ENCODE measurements at regions not wholly inside any gene's neighbourhood (a gene's known extent, or its start where the extent isn't known, plus 50 kb on each side); places are given as distances from the start of the nearest gene placed in this dataset.
A peak's percentile ranks its signal among the peaks of the same experiment; 100 is the strongest.

DNA sequence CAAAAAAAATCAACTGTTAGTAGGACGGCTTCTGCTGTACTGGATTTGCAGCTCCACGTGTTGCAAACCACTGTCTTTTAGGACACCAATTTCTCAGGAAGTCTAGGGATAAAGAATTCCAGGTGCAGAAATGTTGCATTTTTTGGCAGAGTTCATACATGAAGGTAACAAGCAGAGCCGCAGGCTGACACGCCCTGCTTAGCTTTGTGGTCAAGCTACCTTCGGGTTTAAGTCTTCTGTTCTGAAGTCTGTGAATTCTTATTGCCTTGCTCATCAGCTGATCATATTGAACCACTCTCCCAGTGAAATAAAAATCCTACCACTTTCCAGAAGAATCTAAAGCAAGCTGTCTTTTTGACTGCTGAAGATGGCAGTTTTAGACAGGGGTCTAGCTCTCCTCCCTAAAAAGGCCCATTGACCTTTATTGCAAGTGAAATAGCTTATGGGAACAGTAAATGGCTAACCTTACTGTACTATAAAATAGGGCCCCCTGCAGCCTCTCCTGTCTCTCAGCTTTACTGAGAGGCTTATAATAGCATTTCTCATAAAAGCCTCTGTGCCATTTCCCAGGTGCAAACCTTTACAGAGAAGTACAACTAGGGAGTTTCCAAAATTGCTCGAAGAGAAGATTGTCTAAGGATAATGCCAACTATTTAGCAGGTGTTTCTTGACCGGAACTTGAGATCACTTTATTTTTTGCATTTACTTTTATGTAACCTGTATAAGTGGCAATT, 262.2 kb upstream of the IL12A start:
- Histone ChIP-seq H3K4me1 (no peaks in the 10 kb centered on the region), H3K27ac (replicated peaks) (no peak overlapping the region), H3K36me3 (no peaks in the 10 kb centered on the region), H3K27me3 (ENCODE audit: low read depth) (no peaks in the 10 kb centered on the region), H3K4me3 (no peak overlapping the region), H3K9me3 (replicated peaks) (no peaks in the 10 kb centered on the region)
- intact Hi-C loops (cut with micrococcal nuclease): no loop called here
- DNase-seq: no peak
- TF ChIP-seq, protein P1, sequence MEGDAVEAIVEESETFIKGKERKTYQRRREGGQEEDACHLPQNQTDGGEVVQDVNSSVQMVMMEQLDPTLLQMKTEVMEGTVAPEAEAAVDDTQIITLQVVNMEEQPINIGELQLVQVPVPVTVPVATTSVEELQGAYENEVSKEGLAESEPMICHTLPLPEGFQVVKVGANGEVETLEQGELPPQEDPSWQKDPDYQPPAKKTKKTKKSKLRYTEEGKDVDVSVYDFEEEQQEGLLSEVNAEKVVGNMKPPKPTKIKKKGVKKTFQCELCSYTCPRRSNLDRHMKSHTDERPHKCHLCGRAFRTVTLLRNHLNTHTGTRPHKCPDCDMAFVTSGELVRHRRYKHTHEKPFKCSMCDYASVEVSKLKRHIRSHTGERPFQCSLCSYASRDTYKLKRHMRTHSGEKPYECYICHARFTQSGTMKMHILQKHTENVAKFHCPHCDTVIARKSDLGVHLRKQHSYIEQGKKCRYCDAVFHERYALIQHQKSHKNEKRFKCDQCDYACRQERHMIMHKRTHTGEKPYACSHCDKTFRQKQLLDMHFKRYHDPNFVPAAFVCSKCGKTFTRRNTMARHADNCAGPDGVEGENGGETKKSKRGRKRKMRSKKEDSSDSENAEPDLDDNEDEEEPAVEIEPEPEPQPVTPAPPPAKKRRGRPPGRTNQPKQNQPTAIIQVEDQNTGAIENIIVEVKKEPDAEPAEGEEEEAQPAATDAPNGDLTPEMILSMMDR (IDR thresholded peaks at IDR 0.05; ENCODE audit: borderline replicate concordance): no peak

GRCh38 chr3:159727506-159727905, 261.1 kb upstream of the IL12A start:
- no peak overlapping the region for H3K4me3 ChIP-seq
- H3K27me3 ChIP-seq (ENCODE audit: low read depth): no peaks in the 10 kb centered on the region
- no peaks in the 10 kb centered on the region for H3K36me3 ChIP-seq
- H3K4me1 ChIP-seq: peaks cover 7% of the 10 kb centered on the region
- intact Hi-C loops (cut with micrococcal nuclease): no loop called here
- no peak for DNase-seq
- no peaks in the 10 kb centered on the region for H3K9me3 ChIP-seq (replicated peaks)
- H3K27ac ChIP-seq (replicated peaks): no peak overlapping the region
- TF ChIP-seq, protein P1 (IDR thresholded peaks at IDR 0.05; ENCODE audit: borderline replicate concordance): no peak

GRCh38 chr3:159731254-159731653, 257.4 kb upstream of the IL12A start:
- H3K27me3 ChIP-seq (ENCODE audit: low read depth): no peaks in the 10 kb centered on the region
- no peak overlapping the region for H3K4me3 ChIP-seq
- TF ChIP-seq, protein P1 (IDR thresholded peaks at IDR 0.05; ENCODE audit: borderline replicate concordance): no peak
- no peaks in the 10 kb centered on the region for H3K36me3 ChIP-seq
- DNase-seq: no peak
- no peak overlapping the region for H3K27ac ChIP-seq (replicated peaks)
- intact Hi-C loops (cut with micrococcal nuclease): no loop called here
- H3K4me1 ChIP-seq: peaks cover 16% of the 10 kb centered on the region
- H3K9me3 ChIP-seq (replicated peaks): no peaks in the 10 kb centered on the region

DNA sequence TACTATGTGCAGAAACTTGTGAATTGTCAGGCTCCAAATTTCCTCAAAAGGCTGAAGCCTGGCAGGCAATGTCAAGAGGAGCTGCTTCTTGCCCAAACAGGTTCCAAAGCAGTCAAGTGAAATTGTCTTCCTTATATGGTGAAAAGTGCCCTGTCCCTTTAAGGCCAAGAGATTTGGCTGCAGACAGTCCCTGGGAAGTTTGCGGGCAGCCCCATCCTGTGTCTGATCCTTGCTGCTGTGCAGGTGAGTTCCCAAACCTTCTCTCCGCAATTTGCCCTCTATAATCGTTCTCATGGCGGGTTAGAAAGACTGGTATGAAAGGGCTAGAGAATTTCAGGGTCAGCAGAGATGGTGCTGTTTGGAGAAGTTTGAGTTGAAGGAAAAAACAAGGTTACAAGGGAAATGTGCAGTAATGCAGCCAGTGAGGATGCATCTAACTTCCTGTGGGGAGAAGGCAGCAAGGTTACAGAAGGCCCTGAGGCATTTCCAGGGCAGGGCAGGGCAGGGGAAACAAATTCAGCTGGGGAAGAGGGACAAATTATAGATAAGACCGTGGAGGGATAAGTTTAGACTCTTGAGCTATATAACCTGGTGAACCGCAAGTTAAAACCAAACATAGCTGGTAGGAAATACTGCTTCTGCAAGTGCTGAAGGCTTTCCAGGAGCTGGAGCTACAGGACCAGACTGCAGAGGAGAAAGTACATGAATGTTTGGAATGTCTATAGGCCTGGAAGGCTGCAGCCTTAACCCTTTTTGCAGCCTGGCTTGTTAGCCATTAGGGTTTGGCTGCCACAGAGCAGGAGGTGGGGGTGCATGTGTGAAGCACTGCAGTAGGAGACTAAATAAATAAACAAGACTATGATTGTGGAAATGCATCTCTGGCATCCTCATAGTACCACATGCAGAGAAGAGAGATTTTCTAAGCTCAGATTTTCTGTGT, 256.2 kb upstream of the IL12A start:
- intact Hi-C loops (cut with micrococcal nuclease): no loop called here
- Histone ChIP-seq H3K27ac (replicated peaks) (peak overlapping the region; percentile 50), H3K27me3 (ENCODE audit: low read depth) (no peaks in the 10 kb centered on the region), H3K36me3 (no peaks in the 10 kb centered on the region), H3K4me1 (peaks cover 16% of the 10 kb centered on the region), H3K9me3 (replicated peaks) (no peaks in the 10 kb centered on the region), H3K4me3 (peak overlapping the region; percentile 60)
- DNase-seq: no peak
- TF ChIP-seq, protein P1 (IDR thresholded peaks at IDR 0.05; ENCODE audit: borderline replicate concordance): no peak

GRCh38 chr3:159733194-159733860, 255.3 kb upstream of the IL12A start:
- intact Hi-C loops (cut with micrococcal nuclease): no loop called here
- Histone ChIP-seq H3K27ac (replicated peaks) (peak overlapping the region; percentile 50), H3K4me1 (peaks cover 16% of the 10 kb centered on the region), H3K36me3 (no peaks in the 10 kb centered on the region), H3K4me3 (peak overlapping the region; percentile 60), H3K27me3 (ENCODE audit: low read depth) (no peaks in the 10 kb centered on the region), H3K9me3 (replicated peaks) (no peaks in the 10 kb centered on the region)
- TF ChIP-seq, protein P1 (IDR thresholded peaks at IDR 0.05; ENCODE audit: borderline replicate concordance): no peak
- DNase-seq: no peak
